ENCODE measurements at regions not wholly inside any gene's neighbourhood (a gene's known extent, or its start where the extent isn't known, plus 50 kb on each side); places are given as distances from the start of the nearest gene placed in this dataset.

- intact Hi-C loops (cut with DNase I): no loop called here
- H3K4me1 ChIP-seq: peaks cover 0 to 75% (median 62%) of the 10 kb centered on the region in 4 donors
- H3K4me3 ChIP-seq: no peak overlapping the region
- no peak for TF ChIP-seq POLR2AphosphoS5 (IDR thresholded peaks at IDR 0.05)
- TF ChIP-seq EP300 (IDR thresholded peaks at IDR 0.05): no peak
- no peak for TF ChIP-seq POLR2A (IDR thresholded peaks at IDR 0.05)
- no peak for TF ChIP-seq CTCF (IDR thresholded peaks at IDR 0.05)
- DNase-seq: no peak
- H3K9me3 ChIP-seq: no peaks in the 10 kb centered on the region
- WGBS, 2 donors: 63 to 83% methylated on average over 7 of the region's 7 CpGs
- H3K36me3 ChIP-seq: no peaks in the 10 kb centered on the region
- no peak overlapping the region for H3K27ac ChIP-seq
- no peaks in the 10 kb centered on the region for H3K27me3 ChIP-seq
These were observed 296.4 kb upstream of the MKLN1 start for GRCh38 chr7:131031099-131031868.

DNA sequence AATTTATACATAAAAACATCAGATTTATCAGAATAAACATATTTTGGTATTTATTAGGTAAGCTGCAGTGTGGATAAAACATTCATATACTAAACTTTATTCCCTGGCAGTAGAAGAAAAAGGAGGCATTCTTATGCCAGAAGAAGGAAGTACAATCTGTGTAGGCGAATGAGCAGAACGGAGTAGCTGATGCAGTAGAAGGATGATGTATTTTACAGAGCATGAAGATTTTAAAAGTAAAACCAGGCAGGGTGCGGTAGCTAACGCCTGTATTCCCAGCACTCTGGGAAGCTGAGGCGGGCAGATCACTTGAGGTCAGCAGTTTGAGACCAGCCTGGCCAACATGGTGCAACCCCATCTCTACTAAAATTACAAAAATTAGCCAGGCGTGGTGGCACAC, 294.9 kb upstream of the MKLN1 start:
- intact Hi-C loops (cut with DNase I): no loop called here
- Histone ChIP-seq H3K36me3 (no peaks in the 10 kb centered on the region), H3K9me3 (no peaks in the 10 kb centered on the region), H3K27ac (no peak overlapping the region), H3K4me3 (no peak overlapping the region), H3K27me3 (no peaks in the 10 kb centered on the region), H3K4me1 (peaks cover 0 to 68% (median 52%) of the 10 kb centered on the region in 4 donors)
- no peak for DNase-seq
- 83 to 92% methylated on average over 6 of the region's 6 CpGs for WGBS, 2 donors
- TF ChIP-seq CTCF (IDR thresholded peaks at IDR 0.05) (no peak), POLR2A (IDR thresholded peaks at IDR 0.05) (no peak)

DNA sequence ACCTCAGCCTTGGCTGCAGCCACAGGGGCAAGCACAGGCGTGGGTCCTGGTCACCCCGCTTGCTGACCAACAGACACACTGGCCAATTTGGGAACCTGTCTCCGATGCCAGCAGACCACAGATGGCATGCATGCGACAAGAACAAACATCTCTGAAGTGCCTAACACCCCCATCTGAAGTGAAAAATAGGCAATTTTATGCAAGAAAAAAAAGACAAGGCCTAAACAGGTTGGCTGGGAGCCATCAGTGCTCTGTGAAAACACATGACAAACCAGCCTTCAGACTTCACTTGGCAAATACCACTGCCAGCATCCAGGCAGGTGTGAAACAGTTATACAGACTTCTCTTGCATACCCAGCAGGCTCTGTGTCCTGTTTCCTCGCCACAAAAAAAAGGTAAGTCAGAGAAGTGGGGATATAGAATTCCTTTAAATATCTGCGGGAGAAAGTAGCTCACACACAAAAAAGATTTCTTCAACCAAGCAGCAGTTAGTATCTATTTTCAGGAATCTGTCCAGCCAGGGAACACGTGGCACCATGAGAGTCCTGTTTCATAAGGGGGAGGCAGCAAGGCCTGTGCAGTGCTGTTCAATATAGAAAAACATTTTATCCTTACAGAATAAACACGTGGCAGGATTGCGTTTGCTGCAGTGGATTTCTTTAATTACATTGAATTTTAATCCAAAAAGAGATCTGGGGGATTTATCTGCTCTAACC, 293.4 kb upstream of the MKLN1 start:
- H3K27ac ChIP-seq: no peak overlapping the region
- intact Hi-C loops (cut with DNase I): no loop called here
- no peaks in the 10 kb centered on the region for H3K9me3 ChIP-seq
- DNase-seq: no peak
- WGBS, 2 donors: 90 to 93% methylated on average over 9 of the region's 9 CpGs
- H3K36me3 ChIP-seq: no peaks in the 10 kb centered on the region
- peaks cover 0 to 68% (median 52%) of the 10 kb centered on the region in 4 donors for H3K4me1 ChIP-seq
- no peak for TF ChIP-seq POLR2AphosphoS5 (IDR thresholded peaks at IDR 0.05)
- TF ChIP-seq EP300 (IDR thresholded peaks at IDR 0.05): no peak
- TF ChIP-seq POLR2A (IDR thresholded peaks at IDR 0.05): no peak
- TF ChIP-seq CTCF (IDR thresholded peaks at IDR 0.05): no peak
- no peaks in the 10 kb centered on the region for H3K27me3 ChIP-seq
- no peak overlapping the region for H3K4me3 ChIP-seq

DNA sequence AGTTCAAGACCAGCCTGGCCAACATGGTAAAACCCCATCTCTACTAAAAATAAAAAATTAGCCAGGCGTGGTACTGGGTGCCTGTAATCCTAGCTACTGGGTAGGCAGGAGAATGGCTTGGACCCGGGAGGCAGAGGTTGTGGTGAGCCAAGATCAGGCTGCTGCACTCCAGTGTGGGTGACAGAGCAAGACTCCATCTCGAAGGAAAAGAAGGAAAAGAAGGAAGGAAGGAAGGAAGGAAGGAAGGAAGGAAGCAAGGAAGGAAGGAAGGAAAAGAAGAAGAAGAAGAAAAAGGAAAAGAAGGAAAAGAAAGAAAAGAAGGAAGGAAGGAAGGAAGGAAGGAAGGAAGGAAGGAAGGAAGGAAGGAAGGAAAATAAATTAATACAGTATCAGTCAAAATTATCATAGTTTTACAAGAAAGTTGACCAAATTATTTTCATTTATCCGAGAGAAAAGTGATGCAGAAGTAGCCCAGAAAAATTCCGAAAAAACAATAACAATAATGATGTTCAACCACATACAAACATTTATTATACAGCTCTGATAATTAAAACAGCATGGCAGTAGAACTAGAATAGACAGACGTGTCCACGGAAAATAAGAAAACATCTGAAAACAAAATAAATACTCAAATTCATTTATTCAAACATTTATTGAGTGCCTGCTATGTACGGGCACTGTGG, 292.4 kb upstream of the MKLN1 start:
- no peaks in the 10 kb centered on the region for H3K36me3 ChIP-seq
- no peaks in the 10 kb centered on the region for H3K9me3 ChIP-seq
- no peak overlapping the region for H3K27ac ChIP-seq
- H3K27me3 ChIP-seq: no peaks in the 10 kb centered on the region
- H3K4me3 ChIP-seq: no peak overlapping the region
- TF ChIP-seq POLR2AphosphoS5 (IDR thresholded peaks at IDR 0.05) (no peak), POLR2A (IDR thresholded peaks at IDR 0.05) (no peak), CTCF (IDR thresholded peaks at IDR 0.05) (no peak), EP300 (IDR thresholded peaks at IDR 0.05) (no peak)
- no peak for DNase-seq
- 90 to 93% methylated on average over 8 of the region's 8 CpGs for WGBS, 2 donors
- intact Hi-C loops (cut with DNase I): no loop called here
- H3K4me1 ChIP-seq: peaks cover 0 to 75% (median 58%) of the 10 kb centered on the region in 4 donors

All from sigmoid colon (tissue), 6 donors.